ENCODE measurements at regions not wholly inside any gene's neighbourhood (a gene's known extent, or its start where the extent isn't known, plus 50 kb on each side); places are given as distances from the start of the nearest gene placed in this dataset.
"Not testable (repeated sequence)": the region's sequence is repeated elsewhere in the genome, so short reads cannot be mapped to it uniquely, and the experiment has no call there.

DNA sequence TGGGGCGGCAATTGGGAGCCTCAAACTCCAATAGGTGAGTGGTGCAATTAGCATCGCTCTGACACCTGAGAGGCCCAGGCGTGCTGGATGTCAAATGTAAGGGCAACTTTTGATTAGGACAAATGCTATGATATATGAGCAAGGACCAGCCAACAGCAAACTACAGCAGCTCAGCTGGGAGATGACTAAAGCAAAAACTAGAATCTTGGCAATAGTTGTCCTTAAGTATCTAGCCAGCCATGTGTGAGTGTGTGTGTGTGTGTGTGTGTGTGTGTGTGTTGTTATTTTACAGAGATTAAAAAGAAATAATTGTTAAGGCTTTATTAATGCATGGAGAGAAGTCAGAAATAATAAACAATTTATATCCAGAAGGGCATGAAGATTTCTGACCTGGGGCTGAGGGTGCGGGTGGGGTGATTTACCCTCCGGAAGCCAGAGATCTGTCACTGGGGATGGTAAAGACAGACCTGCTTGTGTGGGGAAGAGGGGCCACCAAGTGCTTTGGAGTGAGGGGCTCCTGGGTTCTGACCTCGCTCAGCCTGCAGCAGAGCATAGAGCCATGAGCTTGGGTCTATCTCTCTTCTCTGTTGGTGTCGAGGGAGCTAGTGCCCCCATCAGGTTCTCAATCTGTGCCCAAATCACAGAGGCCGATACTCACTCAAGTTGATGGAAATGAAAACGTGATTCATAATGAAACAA, 77.3 kb downstream of the EMX2 start:
- no peak for TF ChIP-seq CTCF (IDR thresholded peaks at IDR 0.05; ENCODE audit: control extremely low read depth, extremely low read depth, low read depth, missing control alignments)
- no peak for DNase-seq (ENCODE audit: extremely low spot score)
- ChIA-PET CTCF (interaction anchor here (0.8 kb wide), 1 partner anchor 41 kb away, joined by 3 read pairs; no protein-coding TSS in a partner anchor), POLR2A (no interaction called here)

GRCh38 chr10:117621196-117621595, 78.7 kb downstream of the EMX2 start:
- no peak for TF ChIP-seq CTCF (IDR thresholded peaks at IDR 0.05; ENCODE audit: control extremely low read depth, extremely low read depth, low read depth, missing control alignments)
- CTCF ChIA-PET, result interaction anchor here (1.3 kb wide), 1 partner anchor 17 kb away, joined by 3 read pairs; no protein-coding TSS in a partner anchor

GRCh38 chr10:117621795-117622420, 79.4 kb downstream of the EMX2 start:
- ChIA-PET CTCF (interaction anchor here (1.2 to 1.3 kb wide), 2 partner anchors 17 to 60 kb away, joined by 3 read pairs; no protein-coding TSS in a partner anchor), POLR2A (no interaction called here)
- no peak for TF ChIP-seq CTCF (IDR thresholded peaks at IDR 0.05; ENCODE audit: control extremely low read depth, extremely low read depth, low read depth, missing control alignments)
- DNase-seq (ENCODE audit: extremely low spot score), result no peak

More at GRCh38 chr10:117621196-117621595, 78.7 kb downstream of the EMX2 start:
- no peak for DNase-seq (ENCODE audit: extremely low spot score)
- POLR2A ChIA-PET, result no interaction called here

GRCh38 chr10:117622471-117623184, 80.1 kb downstream of the EMX2 start:
- ChIA-PET POLR2A (no interaction called here), CTCF (interaction anchor here (1.2 to 1.3 kb wide), 2 partner anchors 16 to 60 kb away, joined by 3 read pairs; no protein-coding TSS in a partner anchor)
- no peak for DNase-seq (ENCODE audit: extremely low spot score)
- TF ChIP-seq CTCF (IDR thresholded peaks at IDR 0.05; ENCODE audit: control extremely low read depth, extremely low read depth, low read depth, missing control alignments), result no peak

DNA sequence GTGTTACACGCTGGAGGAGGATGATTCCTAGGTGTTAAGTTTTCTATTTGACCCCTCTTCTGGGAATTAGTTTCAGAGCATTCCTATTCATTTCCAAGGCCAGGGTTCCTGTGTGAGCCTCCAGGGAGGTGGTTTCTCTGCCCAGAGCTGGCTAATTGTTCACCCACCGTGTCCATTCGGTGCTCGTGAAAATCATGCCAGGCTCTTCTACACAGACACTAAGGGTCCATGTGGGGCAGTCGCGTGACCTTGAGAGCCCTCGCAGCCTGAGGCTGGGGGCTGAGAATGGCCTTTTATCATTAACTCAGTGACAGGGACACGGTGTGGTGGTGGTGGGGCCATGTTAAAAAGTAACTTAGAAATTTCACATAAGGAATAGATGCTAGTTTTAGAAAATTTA, 83.7 kb downstream of the EMX2 start:
- TF ChIP-seq CTCF (IDR thresholded peaks at IDR 0.05; ENCODE audit: control extremely low read depth, extremely low read depth, low read depth, missing control alignments), result no peak
- no peak for DNase-seq (ENCODE audit: extremely low spot score)
- POLR2A ChIA-PET, result no interaction called here
- CTCF ChIA-PET, result interaction anchor here (1.2 kb wide), 1 partner anchor 24 kb away, joined by 3 read pairs; no protein-coding TSS in a partner anchor

- no peak for TF ChIP-seq CTCF (IDR thresholded peaks at IDR 0.05; ENCODE audit: control extremely low read depth, extremely low read depth, low read depth, missing control alignments)
- ChIA-PET POLR2A (no interaction called here), CTCF (interaction anchor here (0.9 kb wide), 1 partner anchor 9 kb away, joined by 3 read pairs; no protein-coding TSS in a partner anchor)
- DNase-seq (ENCODE audit: extremely low spot score), result no peak
Observed at GRCh38 chr10:117627561-117627960, 85.0 kb downstream of the EMX2 start.

DNA sequence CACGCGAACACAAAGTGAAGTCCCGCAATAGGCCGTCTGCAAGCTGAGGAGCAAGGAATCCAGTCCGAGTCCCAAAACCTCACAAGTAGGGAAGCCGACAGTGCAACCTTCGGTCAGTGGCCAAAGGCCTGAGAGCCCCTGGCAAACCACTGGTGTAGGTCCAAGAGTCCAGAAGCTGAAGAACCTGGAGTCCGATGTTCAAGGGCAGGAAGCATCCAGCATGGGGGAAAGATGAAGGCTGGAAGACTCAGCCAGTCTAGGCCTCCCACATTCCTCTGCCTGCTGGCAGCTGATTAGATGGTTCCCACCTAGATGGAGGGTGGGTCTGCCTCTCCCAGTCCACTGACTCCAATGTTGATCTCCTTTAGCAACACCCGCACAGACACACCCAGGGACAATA, 87.2 kb downstream of the EMX2 start:
- POLR2A ChIA-PET; DNase-seq (ENCODE audit: extremely low spot score): not testable (repeated sequence)
- CTCF ChIA-PET, result interaction anchor here (1.5 to 1.6 kb wide), 2 partner anchors 11 kb away, joined by 4 read pairs; no protein-coding TSS in a partner anchor
